ENCODE measurements at regions not wholly inside any gene's neighbourhood (a gene's known extent, or its start where the extent isn't known, plus 50 kb on each side); places are given as distances from the start of the nearest gene placed in this dataset.

- TF ChIP-seq EZH2 (IDR thresholded peaks at IDR 0.05; ENCODE audit: low read depth) (no peak), CTCF (conservative IDR thresholded peaks at IDR 0.05) (no peak)
These were observed 116.2 kb upstream of the PLAAT1 start for GRCh38 chr3:193124861-193125260.

All from PC-9 (cell line).